DMS53 (cell line): ENCODE measurements at regions not wholly inside any gene's neighbourhood (a gene's known extent, or its start where the extent isn't known, plus 50 kb on each side); places are given as distances from the start of the nearest gene placed in this dataset.

ENCODE experiments used
- DNase-seq: peaks from one replicate; lab custom pipeline; 2025; lab: John Stamatoyannopoulos, UW

GRCh38 chr9:24846248-24846912 lies 300.7 kb upstream of the IZUMO3 start:
- DNase-seq: no peak

DNA sequence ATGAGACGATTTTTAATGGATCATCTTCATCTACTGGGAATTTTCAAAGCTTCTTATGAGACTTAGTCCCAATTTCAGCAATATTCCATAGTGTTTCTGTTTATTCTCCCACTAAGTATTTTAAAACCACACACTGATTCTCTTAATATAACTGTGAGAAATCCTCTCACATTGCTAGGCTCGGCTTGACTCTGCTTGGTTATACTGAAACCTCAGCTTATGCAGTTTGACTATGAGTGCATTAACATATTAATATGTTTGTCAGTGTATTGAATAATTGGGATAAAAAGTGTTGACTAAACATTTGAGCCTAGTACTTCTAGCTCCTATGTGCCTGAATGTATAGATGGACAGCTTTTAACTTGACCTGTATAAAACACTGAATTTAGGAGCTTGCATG lies 298.5 kb upstream of the IZUMO3 start:
- DNase-seq: no peak

- no peak for DNase-seq
Observed at GRCh38 chr9:24841993-24842392, 296.3 kb upstream of the IZUMO3 start.

- DNase-seq: peak; percentile 52
Observed at GRCh38 chr9:24832307-24832706, 286.6 kb upstream of the IZUMO3 start.

- no peak for DNase-seq
Observed at GRCh38 chr9:24828687-24829086, 283.0 kb upstream of the IZUMO3 start.

- DNase-seq: no peak
Observed at GRCh38 chr9:24824607-24825006, 278.9 kb upstream of the IZUMO3 start.

DNA sequence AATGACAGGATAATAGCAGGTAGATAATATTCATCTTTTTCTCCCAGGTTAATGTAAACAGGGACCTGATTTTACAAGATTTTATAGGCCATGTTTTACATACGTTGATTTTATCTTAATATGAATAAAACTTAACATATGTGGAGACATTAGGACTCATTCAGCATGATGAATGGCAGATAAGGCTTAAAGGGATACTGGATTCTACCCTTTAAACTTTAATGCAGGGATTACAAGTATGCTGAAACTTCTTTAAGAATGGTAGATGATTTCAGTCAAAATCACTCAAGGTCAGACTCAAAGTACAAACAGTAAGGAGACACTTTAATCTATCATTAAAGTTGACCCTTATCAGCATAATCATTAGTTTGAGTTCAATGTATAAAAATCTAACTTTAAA lies 274.5 kb upstream of the IZUMO3 start:
- DNase-seq: no peak

DNA sequence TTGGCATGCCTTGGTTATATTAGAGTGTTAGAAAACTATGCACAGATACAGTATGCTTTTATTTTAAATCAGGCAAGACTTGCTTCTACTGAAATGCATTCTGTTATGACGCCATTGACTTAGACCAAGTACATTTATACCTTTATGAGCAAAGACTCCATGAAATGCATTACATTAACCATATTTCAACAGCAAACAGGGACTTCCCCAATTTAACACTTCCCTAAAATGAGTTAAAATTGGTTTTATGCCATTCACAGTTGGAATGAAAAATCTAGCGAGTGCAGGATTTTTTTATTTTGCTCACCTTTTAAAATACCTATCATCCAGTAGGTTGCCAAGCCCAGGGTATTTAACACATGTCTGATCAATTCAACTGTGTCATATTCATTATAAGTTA lies 272.1 kb upstream of the IZUMO3 start:
- DNase-seq: no peak

- DNase-seq: no peak
Observed at GRCh38 chr9:24816006-24816405, 270.3 kb upstream of the IZUMO3 start.

DNA sequence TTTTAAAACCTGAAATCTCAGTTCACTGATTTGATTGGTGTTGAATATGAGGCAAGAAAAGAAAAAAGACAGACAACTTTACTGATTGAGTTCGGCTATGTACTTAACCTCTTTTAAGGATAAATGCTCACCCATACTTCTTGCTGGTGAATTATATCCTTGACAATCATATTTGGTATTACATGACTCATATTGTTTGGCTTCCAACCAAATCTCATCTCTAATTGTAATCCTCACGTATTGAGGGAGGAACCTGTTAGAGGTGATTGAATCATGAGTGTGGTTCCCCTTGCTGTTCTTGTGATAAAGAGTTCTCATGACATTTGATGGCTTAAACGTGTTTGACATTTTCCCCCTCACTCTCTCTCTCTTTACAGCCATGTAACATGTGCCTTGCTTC lies 255.6 kb upstream of the IZUMO3 start:
- peak; percentile 29 for DNase-seq

DNA sequence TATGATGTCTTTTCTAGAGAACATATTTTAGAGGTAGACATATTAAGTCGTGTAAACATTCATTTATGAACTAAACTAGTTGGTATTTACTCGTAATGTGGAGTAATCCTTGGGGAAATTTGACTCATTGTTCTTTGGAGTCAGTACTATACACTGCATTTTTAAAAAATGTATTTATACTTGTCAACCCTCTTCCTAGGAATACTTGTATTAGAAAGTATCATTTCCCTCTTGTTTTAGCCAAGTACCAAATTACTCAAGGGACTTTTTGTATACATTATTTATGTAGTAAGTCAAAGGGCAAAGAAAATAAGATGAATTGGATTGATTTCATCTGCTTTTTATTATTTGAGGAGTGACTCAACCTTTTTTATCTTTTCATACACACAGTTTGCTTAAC lies 248.1 kb upstream of the IZUMO3 start:
- DNase-seq: no peak

DNA sequence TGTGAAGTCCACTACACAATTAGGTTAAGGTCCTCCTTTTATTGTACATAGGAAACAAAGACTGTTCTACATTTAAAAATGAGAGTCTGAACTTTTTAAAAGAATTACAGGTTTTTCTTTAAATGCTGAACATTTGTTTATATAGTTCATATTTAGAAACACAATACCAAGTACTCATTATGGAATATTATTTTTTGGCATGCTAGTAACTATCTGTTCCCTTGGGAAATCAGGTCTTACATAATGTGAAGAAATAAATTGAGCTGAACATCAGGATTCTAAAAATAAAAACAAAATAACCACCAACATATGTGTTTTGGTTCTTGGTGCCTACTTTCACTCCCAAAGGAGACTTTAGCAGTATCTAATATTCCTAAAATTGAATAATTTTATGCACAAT lies 230.5 kb upstream of the IZUMO3 start:
- DNase-seq: no peak

- DNase-seq: peak; percentile 51
Observed at GRCh38 chr9:24774199-24774598, 228.5 kb upstream of the IZUMO3 start.

DNA sequence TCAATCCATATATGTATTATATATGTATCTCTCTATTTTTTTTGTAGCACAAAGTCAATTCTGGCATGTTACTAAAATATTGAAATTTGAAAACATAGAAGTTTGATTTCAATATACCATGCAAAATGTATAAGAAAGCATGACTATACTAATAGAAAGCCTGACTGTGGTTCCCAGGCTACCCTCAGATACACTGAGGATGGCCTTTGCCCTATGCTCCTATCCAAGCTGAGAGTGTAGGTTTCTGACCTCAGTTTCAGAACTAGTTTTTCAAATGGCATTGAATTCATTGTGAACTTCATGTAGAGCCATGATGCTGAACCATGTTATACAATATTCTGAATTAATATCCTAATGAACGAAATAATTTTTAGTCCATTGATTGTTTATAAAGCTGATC lies 220.4 kb upstream of the IZUMO3 start:
- DNase-seq: no peak

GRCh38 chr9:24765025-24765756 lies 219.5 kb upstream of the IZUMO3 start:
- DNase-seq: no peak

DNA sequence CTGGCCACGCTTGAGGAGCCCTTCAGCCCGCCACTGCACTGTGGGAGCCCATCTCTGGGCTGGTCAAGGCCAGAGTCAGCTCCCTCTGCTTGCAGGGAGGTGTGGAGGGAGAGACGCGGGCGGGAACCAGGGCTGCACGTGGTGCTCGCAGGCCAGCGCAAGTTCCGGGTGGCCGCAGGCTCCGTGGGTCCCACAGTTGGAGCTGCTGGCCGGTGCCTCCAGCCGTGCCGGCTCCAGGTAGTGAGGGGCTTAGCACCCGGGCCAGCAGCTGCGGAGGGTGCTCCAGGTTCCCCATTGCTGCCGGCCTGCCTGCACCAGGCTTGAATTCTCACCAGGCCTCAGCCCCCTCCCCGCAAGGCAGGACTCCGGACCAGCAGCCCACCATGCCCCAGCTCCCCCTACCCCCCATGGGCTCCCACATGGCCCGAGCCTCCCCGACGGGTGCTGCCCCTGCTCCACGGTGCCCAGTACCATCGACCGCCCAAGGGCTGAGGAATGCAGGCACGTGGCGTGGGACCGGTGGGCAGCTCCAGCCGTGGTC lies 192.8 kb upstream of the IZUMO3 start:
- DNase-seq: no peak

DNA sequence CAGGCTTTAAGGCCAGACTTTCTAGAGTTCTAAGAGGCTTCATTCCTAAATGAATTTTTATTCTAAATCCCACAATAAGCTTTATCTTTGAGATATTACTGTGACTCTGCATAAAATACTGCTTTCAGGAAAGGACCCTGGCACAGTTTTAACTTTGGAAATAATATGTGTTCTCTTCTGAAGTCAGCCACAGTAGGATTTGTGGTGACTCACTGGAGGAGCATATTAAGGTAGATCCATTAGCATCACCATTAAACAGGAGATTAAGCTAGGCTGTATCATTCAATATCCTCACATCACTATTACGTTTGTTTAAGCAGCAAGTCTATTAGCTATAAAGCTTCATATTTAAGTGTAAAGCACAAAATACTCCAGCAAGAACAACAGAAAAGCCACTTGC lies 186.1 kb upstream of the IZUMO3 start:
- DNase-seq: no peak

DNA sequence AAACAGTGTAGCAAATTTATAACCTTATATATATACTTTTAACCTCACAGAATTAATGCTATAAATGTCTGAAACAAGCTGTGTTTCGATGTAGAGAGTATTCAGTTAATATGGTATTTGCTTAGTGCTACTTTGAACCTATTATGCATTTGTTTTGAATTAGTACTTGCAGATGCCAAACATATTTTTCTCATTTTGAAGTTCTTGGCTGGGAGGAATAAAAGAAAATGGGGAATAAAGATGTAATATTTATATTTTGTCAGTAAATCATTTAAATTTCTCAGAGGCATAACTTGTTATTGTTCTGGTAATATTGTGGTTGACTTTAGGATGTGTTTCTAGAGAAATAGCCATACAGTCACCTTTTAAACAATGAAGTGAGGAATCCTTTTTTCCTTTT lies 175.9 kb upstream of the IZUMO3 start:
- DNase-seq: no peak

DNA sequence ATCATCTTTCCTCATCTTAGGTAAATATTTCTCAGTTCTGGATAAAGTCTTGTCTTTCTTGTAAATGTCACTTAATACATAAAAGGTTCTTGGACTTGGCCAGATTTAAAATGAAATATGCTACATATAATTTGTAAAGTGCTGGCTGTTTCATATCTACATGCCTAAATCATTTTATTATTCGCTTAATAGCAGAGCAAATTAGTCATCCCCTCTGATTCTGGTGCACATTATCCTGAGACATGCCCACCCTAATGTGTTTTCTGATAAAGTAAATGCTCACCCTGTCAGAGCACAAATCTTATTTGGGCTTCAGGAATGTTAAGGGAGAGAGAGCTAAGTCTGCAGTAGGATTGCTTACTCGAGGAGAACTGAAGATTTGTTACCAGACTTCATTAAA lies 166.5 kb upstream of the IZUMO3 start:
- no peak for DNase-seq

- no peak for DNase-seq
Observed at GRCh38 chr9:24708814-24709213, 163.1 kb upstream of the IZUMO3 start.

- peak; percentile 30 for DNase-seq
Observed at GRCh38 chr9:24698881-24699518, 153.3 kb upstream of the IZUMO3 start.

DNA sequence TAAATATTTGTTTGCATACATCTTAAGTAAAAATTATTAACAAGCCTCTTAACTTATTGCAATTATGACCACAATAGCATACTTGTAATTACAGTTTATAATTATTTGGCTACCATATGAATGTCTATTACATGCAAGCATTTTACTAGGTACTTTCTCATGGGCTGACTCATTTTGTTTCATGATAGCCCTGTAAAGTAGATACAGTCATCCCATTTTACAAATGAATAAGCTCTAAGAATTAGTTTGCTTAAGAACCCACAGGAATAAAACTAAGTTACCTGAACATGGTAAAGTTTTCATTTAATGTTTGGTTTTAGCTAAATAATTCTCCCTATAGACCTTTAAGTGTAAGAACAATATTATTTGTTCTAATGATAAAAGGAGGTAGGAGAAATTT lies 126.6 kb upstream of the IZUMO3 start:
- no peak for DNase-seq

- DNase-seq: no peak
Observed at GRCh38 chr9:24657387-24657786, 111.7 kb upstream of the IZUMO3 start.
